ENCODE measurements at regions not wholly inside any gene's neighbourhood (a gene's known extent, or its start where the extent isn't known, plus 50 kb on each side); places are given as distances from the start of the nearest gene placed in this dataset.

GRCh38 chr10:18988338-18988737, 60.3 kb upstream of the MALRD1 start:
- no peak for DNase-seq (ENCODE audit: low read depth, low spot score)

More at GRCh38 chr10:18988338-18988737, 60.3 kb upstream of the MALRD1 start:
- no peak overlapping the region for H3K4me3 ChIP-seq (ENCODE audit: low read length)
